Hepatocyte (in vitro differentiated cells): ENCODE measurements at regions not wholly inside any gene's neighbourhood (a gene's known extent, or its start where the extent isn't known, plus 50 kb on each side); places are given as distances from the start of the nearest gene placed in this dataset.

Source experiments
- CTCF ChIP-seq: fragments of 200-600 bp; sonication (generic); IDR thresholded peaks from 2 replicates; pipeline ENCODE4 v1.5.1; 2016; ENCODE audit warnings: antibody characterized with exemption, mild to moderate bottlenecking; ENCODE audit not compliant: poor library complexity
- EZH2 ChIP-seq: fragments of 200-600 bp; sonication (generic); IDR thresholded peaks from 2 replicates; pipeline ENCODE4 v1.6.1; 2016; ENCODE audit warnings: antibody characterized with exemption, mild to moderate bottlenecking, borderline replicate concordance

GRCh38 chr4:180120068-180120467 is 2123.1 kb upstream of the TENM3 start:
- TF ChIP-seq CTCF (no peak), EZH2 (no peak)
